ENCODE measurements at regions not wholly inside any gene's neighbourhood (a gene's known extent, or its start where the extent isn't known, plus 50 kb on each side); places are given as distances from the start of the nearest gene placed in this dataset.

DNA sequence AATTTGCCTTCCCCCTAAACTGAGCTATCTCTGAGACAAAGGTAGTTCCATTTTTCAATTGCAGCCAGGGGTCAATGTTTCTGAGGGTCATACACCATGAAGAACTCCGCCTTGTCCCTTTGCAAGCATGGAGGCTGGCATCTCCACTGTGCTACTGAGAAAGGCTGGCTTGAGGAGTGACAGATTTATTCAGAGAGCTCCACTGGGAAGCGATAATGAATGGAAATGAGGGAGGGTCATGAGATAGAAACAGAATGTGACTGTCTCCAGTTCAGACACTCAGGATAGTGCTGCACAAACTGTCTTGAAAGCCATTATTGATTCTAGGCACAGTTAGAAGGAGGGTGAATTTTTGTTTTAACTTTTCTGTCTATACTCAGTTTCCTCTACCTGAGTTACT lies 197.5 kb downstream of the ZNF326 start:
- no peak overlapping the region for H3K4me3 ChIP-seq (ENCODE audit: low read depth, low read length)
- TF ChIP-seq, protein P1, sequence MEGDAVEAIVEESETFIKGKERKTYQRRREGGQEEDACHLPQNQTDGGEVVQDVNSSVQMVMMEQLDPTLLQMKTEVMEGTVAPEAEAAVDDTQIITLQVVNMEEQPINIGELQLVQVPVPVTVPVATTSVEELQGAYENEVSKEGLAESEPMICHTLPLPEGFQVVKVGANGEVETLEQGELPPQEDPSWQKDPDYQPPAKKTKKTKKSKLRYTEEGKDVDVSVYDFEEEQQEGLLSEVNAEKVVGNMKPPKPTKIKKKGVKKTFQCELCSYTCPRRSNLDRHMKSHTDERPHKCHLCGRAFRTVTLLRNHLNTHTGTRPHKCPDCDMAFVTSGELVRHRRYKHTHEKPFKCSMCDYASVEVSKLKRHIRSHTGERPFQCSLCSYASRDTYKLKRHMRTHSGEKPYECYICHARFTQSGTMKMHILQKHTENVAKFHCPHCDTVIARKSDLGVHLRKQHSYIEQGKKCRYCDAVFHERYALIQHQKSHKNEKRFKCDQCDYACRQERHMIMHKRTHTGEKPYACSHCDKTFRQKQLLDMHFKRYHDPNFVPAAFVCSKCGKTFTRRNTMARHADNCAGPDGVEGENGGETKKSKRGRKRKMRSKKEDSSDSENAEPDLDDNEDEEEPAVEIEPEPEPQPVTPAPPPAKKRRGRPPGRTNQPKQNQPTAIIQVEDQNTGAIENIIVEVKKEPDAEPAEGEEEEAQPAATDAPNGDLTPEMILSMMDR (IDR thresholded peaks at IDR 0.05; ENCODE audit: borderline replicate concordance, insufficient read depth, low read depth, low read length) = no peak

DNA sequence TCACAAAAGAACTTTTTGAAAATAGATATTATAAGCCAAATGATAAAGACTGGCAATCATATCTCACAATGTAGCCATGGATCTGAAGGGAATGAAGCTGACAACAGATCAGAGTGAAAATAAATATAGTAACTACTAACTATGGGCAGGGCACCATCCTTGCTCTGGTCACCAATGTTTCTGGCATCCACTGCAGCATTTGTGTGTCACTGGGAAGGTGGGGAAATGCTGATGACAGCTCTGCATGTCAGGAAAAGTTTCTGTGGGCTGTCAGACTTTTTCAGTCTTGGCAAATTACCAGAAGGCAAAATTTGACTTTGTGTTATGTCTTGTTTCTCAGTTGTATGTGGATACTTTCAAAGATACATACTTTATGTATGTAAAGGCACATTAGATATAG lies 195.6 kb downstream of the ZNF326 start:
- TF ChIP-seq, protein P1 (IDR thresholded peaks at IDR 0.05; ENCODE audit: borderline replicate concordance, insufficient read depth, low read depth, low read length) = no peak
- H3K4me3 ChIP-seq (ENCODE audit: low read depth, low read length) = no peak overlapping the region

DNA sequence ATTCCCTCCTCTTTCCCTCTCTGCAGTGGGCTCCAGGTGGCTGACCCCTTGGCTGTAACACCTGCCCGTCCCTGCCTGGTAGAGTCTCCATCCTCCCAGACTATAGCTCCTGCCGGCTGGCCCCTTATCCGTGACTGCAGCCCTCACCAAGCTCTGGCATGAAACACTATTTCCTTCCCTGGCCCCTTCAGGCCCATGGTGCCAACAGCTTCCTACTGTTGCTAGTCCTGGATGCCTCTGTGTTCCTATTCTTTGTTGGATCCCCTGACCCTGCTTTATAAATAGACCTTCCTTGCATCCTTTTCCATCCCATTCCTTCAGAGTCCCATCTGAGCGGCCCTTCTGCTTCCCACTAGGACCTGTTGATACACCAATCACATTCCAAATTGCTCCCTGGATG lies 195.0 kb downstream of the ZNF326 start:
- H3K4me3 ChIP-seq (ENCODE audit: low read depth, low read length) = no peak overlapping the region
- TF ChIP-seq, protein P1 (IDR thresholded peaks at IDR 0.05; ENCODE audit: borderline replicate concordance, insufficient read depth, low read depth, low read length) = no peak

DNA sequence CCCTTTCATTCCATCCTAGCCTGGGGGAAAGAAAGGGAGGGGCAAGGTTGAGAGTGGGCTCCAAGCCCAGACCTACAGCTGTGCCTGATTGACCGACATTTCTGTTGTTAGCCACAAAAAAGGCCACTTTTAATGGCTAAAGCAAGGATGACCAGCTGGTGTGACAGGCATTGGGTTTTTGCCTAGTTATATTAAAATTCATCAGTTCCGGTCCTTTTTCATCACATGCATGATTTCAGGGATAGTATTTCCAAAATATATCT lies 192.3 kb downstream of the ZNF326 start:
- H3K4me3 ChIP-seq (ENCODE audit: low read depth, low read length) = no peak overlapping the region
- TF ChIP-seq, protein P1 (IDR thresholded peaks at IDR 0.05; ENCODE audit: borderline replicate concordance, insufficient read depth, low read depth, low read length) = no peak

DNA sequence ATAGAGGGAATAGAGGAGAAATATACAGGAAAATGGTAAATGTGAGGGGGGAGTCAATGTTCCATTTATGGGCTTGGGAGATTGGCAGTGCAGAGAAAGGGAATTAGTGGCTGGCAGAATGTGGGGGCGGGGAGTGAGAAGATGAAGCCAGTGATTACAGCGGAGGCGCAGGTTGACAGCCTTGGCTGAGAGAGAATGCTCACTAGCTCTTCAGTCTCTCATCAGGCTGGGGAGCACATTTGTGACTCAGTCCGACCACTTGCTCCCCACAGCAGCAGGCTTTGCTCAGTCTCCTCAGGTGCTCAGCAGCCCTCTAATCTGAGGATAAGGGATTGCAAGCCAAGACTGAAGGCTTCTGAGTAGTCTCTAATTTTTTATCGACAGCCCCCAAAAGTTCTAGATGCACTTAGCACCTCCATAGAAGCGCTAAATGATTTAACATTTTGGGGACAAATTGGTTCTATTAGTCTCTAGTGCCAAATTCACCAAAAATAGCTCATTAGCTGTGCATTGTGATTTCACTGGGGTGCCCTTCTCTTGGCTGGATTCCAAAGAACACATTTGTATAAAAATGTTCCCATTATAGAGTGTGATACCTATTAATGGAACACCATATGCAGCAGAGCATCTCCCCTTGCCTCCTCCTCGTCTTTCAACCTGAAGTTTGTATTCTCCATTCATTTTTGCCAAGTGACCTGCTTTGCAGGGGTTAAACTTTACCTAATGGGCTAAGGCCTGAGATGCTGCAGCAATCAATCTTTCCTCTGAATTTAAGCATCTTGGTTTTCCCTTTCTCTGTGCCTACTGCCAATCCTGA lies 191.8 kb downstream of the ZNF326 start:
- H3K4me3 ChIP-seq (ENCODE audit: low read depth, low read length) = no peak overlapping the region
- TF ChIP-seq, protein P1 (IDR thresholded peaks at IDR 0.05; ENCODE audit: borderline replicate concordance, insufficient read depth, low read depth, low read length) = no peak

DNA sequence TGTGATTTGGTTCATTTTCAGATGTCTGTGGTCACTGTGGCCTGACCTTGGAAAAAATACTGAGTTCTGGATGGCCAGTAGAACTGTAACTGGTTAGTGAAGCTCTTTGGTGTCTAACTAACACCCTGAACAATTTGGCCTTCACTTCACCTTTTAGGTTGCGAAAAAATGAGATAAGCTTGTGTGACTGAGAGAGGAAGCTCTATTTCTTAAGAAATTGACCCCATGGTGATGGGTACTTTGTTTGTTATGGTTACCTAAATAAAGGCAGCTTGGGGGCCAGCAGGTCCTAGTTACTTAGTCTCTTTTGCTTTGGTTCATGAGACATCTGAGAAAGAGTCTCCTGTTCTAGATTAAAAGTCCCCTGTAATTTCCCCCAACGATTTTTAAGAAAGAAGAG lies 181.6 kb downstream of the ZNF326 start:
- H3K4me3 ChIP-seq (ENCODE audit: low read depth, low read length) = no peak overlapping the region
- TF ChIP-seq, protein P1 (IDR thresholded peaks at IDR 0.05; ENCODE audit: borderline replicate concordance, insufficient read depth, low read depth, low read length) = no peak

DNA sequence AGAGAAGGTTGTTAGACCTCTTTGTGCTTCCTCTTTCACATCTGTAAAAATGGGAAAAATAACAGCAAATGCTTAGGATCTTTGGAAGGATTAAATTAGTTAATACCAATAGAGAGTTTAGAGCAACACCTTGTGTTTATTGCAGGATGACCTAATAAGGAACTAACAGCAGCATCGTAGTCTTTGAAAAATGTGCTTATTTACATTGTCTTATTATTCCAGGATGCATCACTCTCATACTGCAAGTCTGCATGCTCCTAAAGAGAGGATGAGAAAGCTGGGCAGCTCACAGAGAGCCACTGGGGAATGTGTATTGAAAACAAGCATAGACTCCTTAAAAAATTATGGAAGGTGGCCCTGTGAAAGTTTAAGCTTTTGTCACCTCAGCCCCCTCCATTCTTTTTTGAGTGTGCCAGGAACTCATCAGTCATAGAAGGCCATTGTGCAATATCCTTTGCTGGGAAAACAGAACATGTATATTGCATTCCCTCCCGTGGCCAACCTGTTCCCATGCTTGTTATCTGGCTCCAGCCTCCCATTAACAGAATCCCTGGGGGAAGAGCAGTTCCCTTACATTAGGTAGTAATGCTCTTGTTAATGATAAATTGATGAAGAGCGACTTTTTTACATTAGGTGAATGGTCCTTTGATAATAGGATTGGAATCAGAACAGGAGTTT lies 180.7 kb downstream of the ZNF326 start:
- TF ChIP-seq, protein P1 (IDR thresholded peaks at IDR 0.05; ENCODE audit: borderline replicate concordance, insufficient read depth, low read depth, low read length) = no peak
- no peak overlapping the region for H3K4me3 ChIP-seq (ENCODE audit: low read depth, low read length)
